B cell (primary cell): ENCODE measurements at regions not wholly inside any gene's neighbourhood (a gene's known extent, or its start where the extent isn't known, plus 50 kb on each side); places are given as distances from the start of the nearest gene placed in this dataset.

ENCODE experiments used
- ATAC-seq: fragments of 200-7000 bp; cut with Tn5 transposase; one replicate; pipeline ENCODE4 v1.10.0; 2021; ENCODE audit warnings: low read depth, mild to moderate bottlenecking, moderate number of reproducible peaks, moderate library complexity
- CTCF ChIA-PET: fragments of 350-600 bp; sonication (Branson Sonifier 250); formaldehyde crosslinking; loops from one replicate; lab custom pipeline; 2021; ENCODE audit warnings: antibody characterized with exemption, inconsistent platforms; lab: Charles Lee
- POLR2A ChIA-PET: fragments of 350-600 bp; sonication (Branson Sonifier 250); formaldehyde crosslinking; loops from one replicate; lab custom pipeline; 2021; ENCODE audit warnings: antibody characterized with exemption; lab: Charles Lee
- DNase-seq: peaks from one replicate; pipeline ENCODE4 v3.0.0; 2013
- H2AFZ ChIP-seq: 2 replicates; pipeline ENCODE4 v1.6.1; 2012; ENCODE audit warnings: mild to moderate bottlenecking, low read depth, low read length; ENCODE audit not compliant: insufficient read depth, poor library complexity, severe bottlenecking
- H3K27ac ChIP-seq, 2 donors: 1 replicate in 1 of 2; 2 replicates in 1 of 2; pipeline ENCODE4 v1.5.1; 2012 to 2013; ENCODE audit warnings: low read length in 2 of 2, mild to moderate bottlenecking in 2 of 2, moderate library complexity in 1 of 2
- H3K27me3 ChIP-seq, 4 experiments: fragments of 200-600 bp in 1 of 4; sonication (generic) in 1 of 4; replicated peaks in 1 of 4; 1 replicate in 2 of 4; 2 replicates in 2 of 4; pipeline versions ENCODE4 v1.6.1 to v1.7.0; 2013 to 2016; ENCODE audit warnings: low read length in 3 of 4, mild to moderate bottlenecking in 2 of 4, mixed read lengths in 1 of 4, moderate library complexity in 1 of 4; ENCODE audit not compliant: insufficient read depth in 4 of 4, control insufficient read depth in 3 of 4; ENCODE audit errors: control extremely low read depth in 1 of 4
- H3K36me3 ChIP-seq, 2 experiments: replicated peaks in 1 of 2; 1 replicate in 1 of 2; 2 replicates in 1 of 2; pipeline versions ENCODE4 v1.6.1 to v1.7.1; 2013; ENCODE audit warnings: low read length in 1 of 2; ENCODE audit not compliant: insufficient read depth in 2 of 2, control insufficient read depth in 1 of 2; ENCODE audit errors: control extremely low read depth in 1 of 2, extremely low read depth in 1 of 2
- H3K4me1 ChIP-seq, 2 donors: fragments of 200-600 bp in 1 of 2; sonication (generic) in 1 of 2; 1 replicate in 1 of 2; 2 replicates in 1 of 2; pipeline versions ENCODE4 v1.5.1 to v1.6.1; 2013 to 2017; ENCODE audit warnings: low read length in 2 of 2; ENCODE audit not compliant: control insufficient read depth in 2 of 2, insufficient read depth in 2 of 2
- H3K4me2 ChIP-seq: replicated peaks from 2 replicates; pipeline ENCODE3; 2012; ENCODE audit warnings: mild to moderate bottlenecking, low read depth, low read length; ENCODE audit not compliant: poor library complexity, severe bottlenecking
- H3K4me3 ChIP-seq, 5 experiments: fragments of 200-600 bp in 1 of 5; sonication (generic) in 1 of 5; 1 replicate in 3 of 5; 2 replicates in 2 of 5; pipeline versions ENCODE4 v1.5.1 to v1.7.0; 2011 to 2016; ENCODE audit warnings: low read length in 4 of 5, mild to moderate bottlenecking in 4 of 5, low read depth in 2 of 5, control low read depth in 1 of 5, moderate library complexity in 1 of 5; ENCODE audit not compliant: insufficient read depth in 1 of 5; ENCODE audit errors: control extremely low read depth in 1 of 5, extremely low read depth in 1 of 5
- H3K79me2 ChIP-seq: fragments of 200-600 bp; sonication (generic); one replicate; pipeline ENCODE4 v1.6.0; 2016; ENCODE audit warnings: low read length; ENCODE audit not compliant: control insufficient read depth, insufficient read depth
- H3K9ac ChIP-seq: fragments of 200-600 bp; sonication (generic); 2 replicates; pipeline ENCODE4 v1.6.1; 2017; ENCODE audit warnings: mild to moderate bottlenecking, low read length, moderate library complexity
- H3K9me3 ChIP-seq, 3 donors: one replicate each; pipeline versions ENCODE4 v1.6.1 to v1.7.1; 2013; ENCODE audit warnings: low read length in 2 of 3; ENCODE audit not compliant: control insufficient read depth in 2 of 3, insufficient read depth in 1 of 3; ENCODE audit errors: control extremely low read depth in 1 of 3
- H4K20me1 ChIP-seq: 2 replicates; pipeline ENCODE4 v1.6.0; 2012; ENCODE audit warnings: mild to moderate bottlenecking, low read length; ENCODE audit not compliant: insufficient read depth, control insufficient read depth, poor library complexity, severe bottlenecking
- H3K27ac Mint-ChIP-seq: one replicate; pipeline ENCODE4 v1.8.0; 2021; ENCODE audit warnings: mixed read lengths
- H3K27me3 Mint-ChIP-seq: one replicate; pipeline ENCODE4 v1.8.0; 2021; ENCODE audit warnings: mixed read lengths
- H3K4me1 Mint-ChIP-seq: one replicate; pipeline ENCODE4 v1.8.0; 2021; ENCODE audit warnings: mixed read lengths
- H3K4me3 Mint-ChIP-seq: one replicate; pipeline ENCODE4 v1.8.0; 2021; ENCODE audit warnings: mixed read lengths
- H3K9me3 Mint-ChIP-seq: one replicate; pipeline ENCODE4 v1.8.0; 2022; ENCODE audit warnings: mixed read lengths; ENCODE audit not compliant: insufficient read depth
- EZH2 ChIP-seq: IDR thresholded peaks from 2 replicates; pipeline ENCODE4 v1.6.1; 2012; ENCODE audit warnings: borderline replicate concordance, low read depth, mild to moderate bottlenecking, moderate library complexity, low read length; ENCODE audit not compliant: insufficient read depth, poor library complexity, severe bottlenecking
- WGBS: methylation state at CpG from one replicate; pipeline ENCODE4 v1.1.5; 2013; ENCODE audit warnings: missing lambda C conversion rate; ENCODE audit not compliant: insufficient coverage; 5-methylcytosine and 5-hydroxymethylcytosine counted together
- intact Hi-C: fragments of 100-400 bp; cut with micrococcal nuclease; formaldehyde crosslinking; loops from one replicate; pipeline ENCODE4 v1.10.0; 2022
- TF ChIP-seq, protein P1 (sequence below): fragments of 200-600 bp; IDR thresholded peaks from one replicate; pipeline ENCODE4 v1.8.0; 2022; ENCODE audit warnings: antibody characterized with exemption, mild to moderate bottlenecking

DNA sequence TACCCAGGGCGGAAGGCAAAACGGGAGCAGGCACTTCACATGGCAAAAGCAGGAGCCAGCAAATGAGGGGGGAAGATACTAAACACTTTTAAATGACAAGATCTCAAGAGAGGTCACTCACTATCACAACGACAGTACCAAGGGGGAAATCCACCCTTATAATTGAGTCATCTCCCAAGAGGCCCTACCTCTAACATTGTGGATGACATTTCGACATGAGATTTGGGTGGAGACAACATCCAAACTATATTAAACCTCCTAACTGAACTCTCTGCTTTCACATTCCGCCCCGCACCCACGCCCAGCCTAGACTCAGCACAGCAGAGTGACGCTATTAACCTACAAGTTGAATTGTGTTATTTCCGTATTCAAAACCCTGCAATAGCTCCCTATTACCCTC, 76.7 kb upstream of the SCAF11 start:
- ChIA-PET POLR2A (no interaction called here), CTCF (no interaction called here)
- Histone ChIP-seq H3K27me3 (no peaks in the 10 kb centered on the region), H2AFZ (no peak overlapping the region), H3K4me3 (no peak overlapping the region), H3K36me3 (no peaks in the 10 kb centered on the region), H3K4me2 (no peak overlapping the region), H3K9me3 (no peaks in the 10 kb centered on the region), H3K9ac (no peak overlapping the region), H4K20me1 (no peaks in the 10 kb centered on the region), H3K4me1 (peaks cover 0 to 4% of the 10 kb centered on the region in 2 donors), H3K27ac (no peak overlapping the region), H3K79me2 (no peaks in the 10 kb centered on the region)
- ATAC-seq (peak; percentile 49), DNase-seq (no peak)
- no peak overlapping the region for H3K27ac Mint-ChIP-seq
- no peaks in the 10 kb centered on the region for H3K9me3 Mint-ChIP-seq
- no peaks in the 10 kb centered on the region for H3K27me3 Mint-ChIP-seq
- 81% methylated on average over 7 of the region's 9 CpGs for WGBS
- no peak overlapping the region for H3K4me3 Mint-ChIP-seq
- intact Hi-C loops: no loop called here
- TF ChIP-seq, protein P1, sequence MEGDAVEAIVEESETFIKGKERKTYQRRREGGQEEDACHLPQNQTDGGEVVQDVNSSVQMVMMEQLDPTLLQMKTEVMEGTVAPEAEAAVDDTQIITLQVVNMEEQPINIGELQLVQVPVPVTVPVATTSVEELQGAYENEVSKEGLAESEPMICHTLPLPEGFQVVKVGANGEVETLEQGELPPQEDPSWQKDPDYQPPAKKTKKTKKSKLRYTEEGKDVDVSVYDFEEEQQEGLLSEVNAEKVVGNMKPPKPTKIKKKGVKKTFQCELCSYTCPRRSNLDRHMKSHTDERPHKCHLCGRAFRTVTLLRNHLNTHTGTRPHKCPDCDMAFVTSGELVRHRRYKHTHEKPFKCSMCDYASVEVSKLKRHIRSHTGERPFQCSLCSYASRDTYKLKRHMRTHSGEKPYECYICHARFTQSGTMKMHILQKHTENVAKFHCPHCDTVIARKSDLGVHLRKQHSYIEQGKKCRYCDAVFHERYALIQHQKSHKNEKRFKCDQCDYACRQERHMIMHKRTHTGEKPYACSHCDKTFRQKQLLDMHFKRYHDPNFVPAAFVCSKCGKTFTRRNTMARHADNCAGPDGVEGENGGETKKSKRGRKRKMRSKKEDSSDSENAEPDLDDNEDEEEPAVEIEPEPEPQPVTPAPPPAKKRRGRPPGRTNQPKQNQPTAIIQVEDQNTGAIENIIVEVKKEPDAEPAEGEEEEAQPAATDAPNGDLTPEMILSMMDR: no peak
- TF ChIP-seq EZH2: no peak
- peaks cover 10% of the 10 kb centered on the region for H3K4me1 Mint-ChIP-seq

DNA sequence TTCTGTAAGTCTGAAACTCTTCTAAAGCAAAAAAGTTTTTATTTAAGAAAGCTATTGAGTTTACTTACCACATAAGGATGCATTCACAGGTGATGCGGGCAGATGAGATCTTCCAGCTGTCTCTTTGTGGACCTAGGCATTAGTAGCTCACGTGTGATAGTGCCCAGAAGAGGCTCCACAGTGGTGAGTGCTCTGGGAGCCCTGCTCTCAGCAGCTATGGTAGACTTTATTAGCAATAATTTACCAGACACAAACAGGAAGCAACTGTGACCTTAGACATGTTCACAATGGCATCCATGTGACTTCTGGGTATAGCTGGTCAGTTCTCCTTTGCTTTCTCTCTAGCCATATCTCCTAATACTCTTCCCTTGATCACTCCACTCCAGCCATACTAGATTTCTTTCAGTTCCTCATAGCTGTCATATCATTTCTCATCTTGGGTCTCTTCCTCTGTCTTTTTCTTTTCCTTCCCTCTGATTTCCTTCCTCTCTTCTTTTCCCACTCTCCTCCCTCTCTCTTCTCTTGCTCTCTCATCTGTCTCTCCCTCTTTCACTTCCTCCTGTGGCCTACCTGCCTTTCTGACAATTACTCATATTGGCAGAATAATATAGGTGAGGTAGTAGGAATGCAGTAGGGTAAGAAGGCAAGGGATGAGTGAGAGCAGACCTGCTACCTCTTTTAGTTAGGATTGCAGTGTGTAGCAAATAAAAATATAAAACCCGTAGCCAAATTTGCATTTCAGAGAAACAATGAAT, 75.2 kb upstream of the SCAF11 start:
- no peaks in the 10 kb centered on the region for H3K9me3 Mint-ChIP-seq
- intact Hi-C loops: no loop called here
- Histone ChIP-seq H4K20me1 (no peaks in the 10 kb centered on the region), H3K4me3 (no peak overlapping the region), H2AFZ (no peak overlapping the region), H3K27me3 (no peaks in the 10 kb centered on the region), H3K4me1 (no peaks in the 10 kb centered on the region), H3K79me2 (no peaks in the 10 kb centered on the region), H3K27ac (no peak overlapping the region), H3K4me2 (no peak overlapping the region), H3K9me3 (no peaks in the 10 kb centered on the region), H3K36me3 (no peaks in the 10 kb centered on the region), H3K9ac (no peak overlapping the region)
- ChIA-PET POLR2A (no interaction called here), CTCF (no interaction called here)
- no peak for TF ChIP-seq EZH2
- TF ChIP-seq, protein P1: no peak
- peaks cover 8% of the 10 kb centered on the region for H3K4me1 Mint-ChIP-seq
- ATAC-seq (no peak), DNase-seq (no peak)
- WGBS: 82% methylated on average over 2 of the region's 3 CpGs
- H3K4me3 Mint-ChIP-seq: no peak overlapping the region
- no peak overlapping the region for H3K27ac Mint-ChIP-seq
- no peaks in the 10 kb centered on the region for H3K27me3 Mint-ChIP-seq
